H9 (cell line): ENCODE measurements at regions not wholly inside any gene's neighbourhood (a gene's known extent, or its start where the extent isn't known, plus 50 kb on each side); places are given as distances from the start of the nearest gene placed in this dataset.

Experiments used
- DNase-seq: peaks from one replicate; pipeline ENCODE4 v3.0.0-alpha.2; 2017
- H2AFZ ChIP-seq: one replicate; pipeline ENCODE4 v1.6.1; 2013; ENCODE audit warnings: mild to moderate bottlenecking, low read length, control low read depth, moderate library complexity
- H2AK5ac ChIP-seq: 2 replicates; pipeline ENCODE4 v1.6.1; 2013; ENCODE audit warnings: low read length, control low read depth, mixed read lengths; ENCODE audit not compliant: insufficient read length
- H2BK120ac ChIP-seq: one replicate; pipeline ENCODE4 v1.6.1; 2013; ENCODE audit warnings: low read depth, mild to moderate bottlenecking, low read length, control low read depth, inconsistent platforms; ENCODE audit not compliant: poor library complexity, severe bottlenecking
- H2BK12ac ChIP-seq: 2 replicates; pipeline ENCODE4 v1.6.1; 2013; ENCODE audit warnings: low read length, control low read depth, mixed read lengths, low read depth; ENCODE audit not compliant: insufficient read length
- H2BK15ac ChIP-seq: 2 replicates; pipeline ENCODE4 v1.6.1; 2013; ENCODE audit warnings: low read depth, low read length, control low read depth
- H2BK20ac ChIP-seq: one replicate; pipeline ENCODE4 v1.6.1; 2013; ENCODE audit warnings: low read depth, mild to moderate bottlenecking, low read length, control low read depth, inconsistent platforms; ENCODE audit not compliant: poor library complexity, severe bottlenecking
- H2BK5ac ChIP-seq: 2 replicates; pipeline ENCODE4 v1.6.1; 2013; ENCODE audit warnings: low read length, control low read depth, mixed read lengths; ENCODE audit not compliant: insufficient read length
- H3K14ac ChIP-seq: 2 replicates; pipeline ENCODE4 v1.6.1; 2013; ENCODE audit warnings: low read length, control low read depth; ENCODE audit not compliant: insufficient read depth
- H3K18ac ChIP-seq: 2 replicates; pipeline ENCODE4 v1.6.1; 2013; ENCODE audit warnings: low read depth, mild to moderate bottlenecking, mixed read lengths, low read length, control low read depth; ENCODE audit not compliant: insufficient read length
- H3K23ac ChIP-seq: 2 replicates; pipeline ENCODE4 v1.6.1; 2013; ENCODE audit warnings: low read length, control low read depth, mixed read lengths, low read depth; ENCODE audit not compliant: insufficient read length
- H3K23me2 ChIP-seq: 2 replicates; pipeline ENCODE4 v1.6.1; 2013; ENCODE audit warnings: low read depth, mild to moderate bottlenecking, mixed read lengths, low read length, control low read depth; ENCODE audit not compliant: insufficient read length, poor library complexity, severe bottlenecking
- H3K27ac ChIP-seq: 2 replicates; pipeline ENCODE4 v1.5.1; 2013; ENCODE audit warnings: low read length, control low read depth, mixed read lengths, low read depth; ENCODE audit not compliant: insufficient read length
- H3K27me3 ChIP-seq: 2 replicates; pipeline ENCODE4 v1.6.1; 2013; ENCODE audit warnings: low read length, control low read depth, inconsistent platforms; ENCODE audit not compliant: insufficient read depth
- H3K4ac ChIP-seq: 2 replicates; pipeline ENCODE4 v1.6.1; 2013; ENCODE audit warnings: low read depth, mild to moderate bottlenecking, control low read depth, inconsistent platforms, low read length, moderate library complexity
- H3K4me1 ChIP-seq: 2 replicates; pipeline ENCODE4 v1.6.1; 2013; ENCODE audit warnings: low read length, control low read depth, inconsistent platforms; ENCODE audit not compliant: insufficient read depth
- H3K4me2 ChIP-seq: 2 replicates; pipeline ENCODE4 v1.6.1; 2013; ENCODE audit warnings: low read length, control low read depth, mixed read lengths; ENCODE audit not compliant: insufficient read length, insufficient read depth
- H3K56ac ChIP-seq: 2 replicates; pipeline ENCODE4 v1.6.1; 2013; ENCODE audit warnings: low read depth, mild to moderate bottlenecking, mixed read lengths, low read length, control low read depth; ENCODE audit not compliant: insufficient read length
- H3K79me1 ChIP-seq: 2 replicates; pipeline ENCODE4 v1.6.1; 2013; ENCODE audit warnings: low read depth, mild to moderate bottlenecking, moderate library complexity, low read length, control low read depth, inconsistent platforms; ENCODE audit not compliant: insufficient read depth, poor library complexity, severe bottlenecking
- H3K79me2 ChIP-seq: 2 replicates; pipeline ENCODE4 v1.6.1; 2013; ENCODE audit warnings: low read length, control low read depth, inconsistent platforms; ENCODE audit not compliant: insufficient read depth
- H3K9ac ChIP-seq: 2 replicates; pipeline ENCODE4 v1.6.1; 2013; ENCODE audit warnings: low read length, control low read depth, mixed read lengths; ENCODE audit not compliant: insufficient read length; ENCODE audit errors: extremely low read depth
- H3K9me3 ChIP-seq: one replicate; pipeline ENCODE4 v1.6.1; 2013; ENCODE audit warnings: low read depth, low read length, inconsistent platforms; ENCODE audit not compliant: control insufficient read depth
- H3T11ph ChIP-seq: one replicate; pipeline ENCODE4 v1.6.1; 2013; ENCODE audit warnings: mild to moderate bottlenecking, low read length, control low read depth, inconsistent platforms
- H4K20me1 ChIP-seq: one replicate; pipeline ENCODE4 v1.6.1; 2013; ENCODE audit not compliant: control insufficient read depth, insufficient read length, insufficient read depth
- H4K5ac ChIP-seq: 2 replicates; pipeline ENCODE4 v1.6.1; 2013; ENCODE audit warnings: low read depth, mild to moderate bottlenecking, mixed read lengths, low read length, control low read depth; ENCODE audit not compliant: insufficient read length
- H4K8ac ChIP-seq: replicated peaks from 2 replicates; pipeline ENCODE4 v1.6.1; 2013; ENCODE audit warnings: low read length, control low read depth, mixed read lengths, low read depth; ENCODE audit not compliant: insufficient read length
- H4K91ac ChIP-seq: 2 replicates; pipeline ENCODE4 v1.6.1; 2013; ENCODE audit warnings: low read depth, mild to moderate bottlenecking, moderate library complexity, mixed read lengths, low read length, control low read depth; ENCODE audit not compliant: insufficient read length
- H3K27ac Mint-ChIP-seq, 3 experiments: 2 replicates in 2 of 3; 3 replicates in 1 of 3; pipeline ENCODE4 v1.8.0; 2020 to 2021; ENCODE audit warnings: mixed read lengths in 3 of 3, mild to moderate bottlenecking in 1 of 3, moderate library complexity in 1 of 3
- H3K27me3 Mint-ChIP-seq: 2 replicates; pipeline ENCODE4 v1.8.0; 2021; ENCODE audit warnings: low read depth, mild to moderate bottlenecking, moderate library complexity, mixed read lengths
- H3K36me3 Mint-ChIP-seq, 3 experiments: 2 replicates in 2 of 3; 3 replicates in 1 of 3; pipeline ENCODE4 v1.8.0; 2020 to 2021; ENCODE audit warnings: low read depth in 3 of 3, mixed read lengths in 3 of 3; ENCODE audit not compliant: insufficient read depth in 1 of 3
- H3K4me1 Mint-ChIP-seq, 2 experiments: 2 replicates each; pipeline ENCODE4 v1.8.0; 2020; ENCODE audit warnings: mixed read lengths in 2 of 2
- H3K4me3 Mint-ChIP-seq, 2 experiments: 2 replicates in 1 of 2; 3 replicates in 1 of 2; pipeline ENCODE4 v1.8.0; 2020 to 2021; ENCODE audit warnings: mild to moderate bottlenecking in 2 of 2, mixed read lengths in 2 of 2, moderate library complexity in 1 of 2
- H3K9me3 Mint-ChIP-seq, 2 experiments: 2 replicates in 1 of 2; 3 replicates in 1 of 2; pipeline ENCODE4 v1.8.0; 2020; ENCODE audit warnings: mild to moderate bottlenecking in 2 of 2, mixed read lengths in 2 of 2, moderate library complexity in 1 of 2
- TF ChIP-seq, protein P1 (sequence below): fragments of 200-600 bp; sonication (generic); conservative IDR thresholded peaks from 3 replicates; pipeline ENCODE4 v1.8.0; 2021; ENCODE audit warnings: antibody characterized with exemption, mild to moderate bottlenecking

DNA sequence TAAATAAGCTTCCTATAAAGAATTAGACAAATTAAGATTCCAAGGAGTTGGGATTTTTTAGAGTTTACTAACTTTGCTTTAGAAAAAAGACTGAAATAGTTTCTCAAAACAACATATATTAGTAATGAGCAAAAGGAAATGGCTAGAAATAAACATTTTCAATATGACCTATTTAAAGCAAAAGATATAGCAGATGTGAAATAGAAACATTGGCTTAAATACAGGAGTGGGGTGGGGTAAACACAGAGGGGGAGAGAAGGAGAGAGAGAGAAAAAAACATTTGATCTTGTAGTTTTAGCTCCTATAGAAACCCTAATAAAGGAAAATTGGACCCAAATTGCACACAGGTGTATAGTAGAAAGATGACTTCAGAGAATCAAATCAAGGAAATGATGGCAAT, 794.5 kb downstream of the MED13L start:
- no peak overlapping the region for H3K27ac Mint-ChIP-seq
- H3K79me2 ChIP-seq, result no peaks in the 10 kb centered on the region

More for the DNA sequence above, 794.5 kb downstream of the MED13L start:
- Histone ChIP-seq H2BK5ac (no peak overlapping the region), H3K27ac (no peak overlapping the region), H4K8ac (no peak overlapping the region), H3K23me2 (no peaks in the 10 kb centered on the region), H3K14ac (no peak overlapping the region), H3K9ac (no peak overlapping the region), H2BK15ac (no peak overlapping the region), H2AK5ac (no peak overlapping the region), H3K27me3 (no peaks in the 10 kb centered on the region), H3K4ac (no peak overlapping the region), H2BK20ac (no peak overlapping the region), H3K18ac (no peak overlapping the region), H2AFZ (no peak overlapping the region), H3T11ph (no peak overlapping the region), H4K20me1 (no peaks in the 10 kb centered on the region), H3K9me3 (no peaks in the 10 kb centered on the region), H3K56ac (no peak overlapping the region), H2BK12ac (no peak overlapping the region), H3K4me1 (no peaks in the 10 kb centered on the region), H3K4me2 (no peak overlapping the region), H2BK120ac (no peak overlapping the region), H3K79me1 (no peaks in the 10 kb centered on the region), H3K23ac (no peak overlapping the region), H4K91ac (no peak overlapping the region), H4K5ac (no peak overlapping the region)
- Mint-ChIP-seq H3K4me3 (no peak overlapping the region), H3K27me3 (peaks cover 9% of the 10 kb centered on the region), H3K36me3 (peaks cover 0 to 5% (median 0%) of the 10 kb centered on the region in 3 experiments; a peak in 1 of 7 replicates), H3K9me3 (peaks cover 6 to 12% of the 10 kb centered on the region in 2 experiments; a peak in 4 of 5 replicates), H3K4me1 (peaks cover 0 to 5% of the 10 kb centered on the region in 2 experiments; a peak in 1 of 4 replicates)
- TF ChIP-seq, protein P1, sequence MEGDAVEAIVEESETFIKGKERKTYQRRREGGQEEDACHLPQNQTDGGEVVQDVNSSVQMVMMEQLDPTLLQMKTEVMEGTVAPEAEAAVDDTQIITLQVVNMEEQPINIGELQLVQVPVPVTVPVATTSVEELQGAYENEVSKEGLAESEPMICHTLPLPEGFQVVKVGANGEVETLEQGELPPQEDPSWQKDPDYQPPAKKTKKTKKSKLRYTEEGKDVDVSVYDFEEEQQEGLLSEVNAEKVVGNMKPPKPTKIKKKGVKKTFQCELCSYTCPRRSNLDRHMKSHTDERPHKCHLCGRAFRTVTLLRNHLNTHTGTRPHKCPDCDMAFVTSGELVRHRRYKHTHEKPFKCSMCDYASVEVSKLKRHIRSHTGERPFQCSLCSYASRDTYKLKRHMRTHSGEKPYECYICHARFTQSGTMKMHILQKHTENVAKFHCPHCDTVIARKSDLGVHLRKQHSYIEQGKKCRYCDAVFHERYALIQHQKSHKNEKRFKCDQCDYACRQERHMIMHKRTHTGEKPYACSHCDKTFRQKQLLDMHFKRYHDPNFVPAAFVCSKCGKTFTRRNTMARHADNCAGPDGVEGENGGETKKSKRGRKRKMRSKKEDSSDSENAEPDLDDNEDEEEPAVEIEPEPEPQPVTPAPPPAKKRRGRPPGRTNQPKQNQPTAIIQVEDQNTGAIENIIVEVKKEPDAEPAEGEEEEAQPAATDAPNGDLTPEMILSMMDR, result no peak
- no peak for DNase-seq
